CD4-positive, alpha-beta T cell treated with Interleukin-10 for 1 hour (primary cell): ENCODE measurements at regions not wholly inside any gene's neighbourhood (a gene's known extent, or its start where the extent isn't known, plus 50 kb on each side); places are given as distances from the start of the nearest gene placed in this dataset.
A peak's percentile ranks its signal among the peaks of the same experiment; 100 is the strongest.
"Not testable (repeated sequence)": the region's sequence is repeated elsewhere in the genome, so short reads cannot be mapped to it uniquely, and the experiment has no call there.

Experiments used
- DNase-seq: peaks from one replicate; pipeline ENCODE4 v3.0.0-alpha.2; 2020

DNA sequence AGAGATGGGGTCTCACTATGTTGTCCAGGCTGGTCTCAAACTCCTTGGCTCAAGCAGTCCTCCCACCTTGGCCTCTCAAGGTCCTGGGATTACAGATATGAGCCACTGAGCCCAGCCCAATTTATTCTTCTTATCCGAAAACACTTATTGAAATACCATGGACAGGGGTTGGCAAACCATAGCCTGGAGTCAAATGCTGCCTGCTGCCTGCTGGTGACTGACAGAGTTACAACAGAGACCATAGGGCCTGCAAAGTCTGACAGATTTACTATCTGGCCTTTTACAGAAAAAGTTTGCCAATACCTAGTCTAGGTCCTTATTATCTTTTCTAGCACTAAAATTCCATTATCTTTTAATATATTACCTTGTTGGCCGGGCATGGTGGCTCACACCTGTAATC is 87.1 kb upstream of the ZNF281 start:
- DNase-seq, result no peak

DNA sequence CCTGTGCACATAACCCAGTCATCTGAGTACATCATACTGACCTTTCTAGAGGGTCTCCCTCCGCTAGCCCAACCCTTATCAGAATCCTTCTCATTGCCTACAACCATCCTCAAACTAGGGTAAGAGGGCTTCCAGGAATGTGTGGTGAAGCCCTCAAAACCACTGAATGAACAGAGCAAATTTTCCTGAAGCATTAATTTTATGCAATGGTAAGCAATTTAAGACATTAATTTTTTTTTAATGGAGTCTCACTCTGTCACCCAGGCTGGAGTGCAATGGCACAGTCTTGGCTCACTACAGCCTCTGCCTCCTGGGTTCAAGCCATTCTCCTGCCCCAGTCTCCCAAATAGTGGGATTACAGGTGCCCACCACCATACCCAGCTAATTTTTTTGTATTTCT is 86.1 kb upstream of the ZNF281 start:
- DNase-seq, result no peak

DNA sequence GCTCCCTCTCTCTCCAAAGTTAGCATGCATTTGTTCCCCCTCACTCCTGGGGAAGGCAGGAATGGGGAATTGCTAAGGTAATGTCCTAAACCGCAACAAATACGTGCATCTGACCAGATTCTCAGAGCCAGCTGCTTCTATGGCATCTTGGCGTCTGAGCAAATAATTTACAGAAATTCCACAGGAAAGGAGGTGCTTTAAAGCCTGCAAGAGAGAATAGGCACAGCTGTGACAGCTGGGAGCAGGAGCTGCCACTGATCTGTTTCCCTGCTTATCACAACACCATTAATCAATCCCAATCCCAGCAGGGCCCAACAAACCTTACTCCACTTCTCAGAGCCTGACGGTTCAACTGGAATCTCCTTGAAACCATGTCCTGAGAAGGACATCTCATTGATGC is 83.5 kb upstream of the ZNF281 start:
- DNase-seq, result no peak

DNA sequence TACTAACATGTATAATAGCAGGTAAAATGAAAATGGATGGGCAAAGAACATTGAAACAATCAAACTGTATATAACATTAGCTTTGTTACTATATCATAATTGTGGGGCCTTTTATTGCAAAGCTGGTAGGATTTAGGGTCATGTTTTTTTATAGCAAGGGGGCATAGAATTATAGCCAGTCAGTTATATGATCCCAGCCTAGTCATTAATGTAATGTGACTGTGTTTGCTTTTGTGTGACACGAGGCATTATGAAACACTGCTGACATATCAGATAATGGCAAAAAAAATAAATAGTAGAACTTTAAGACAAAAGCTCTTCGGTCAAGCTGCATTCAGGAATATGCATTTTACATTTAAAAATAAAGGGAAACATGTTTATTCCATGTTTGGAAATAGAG is 81.3 kb upstream of the ZNF281 start:
- no peak for DNase-seq

DNA sequence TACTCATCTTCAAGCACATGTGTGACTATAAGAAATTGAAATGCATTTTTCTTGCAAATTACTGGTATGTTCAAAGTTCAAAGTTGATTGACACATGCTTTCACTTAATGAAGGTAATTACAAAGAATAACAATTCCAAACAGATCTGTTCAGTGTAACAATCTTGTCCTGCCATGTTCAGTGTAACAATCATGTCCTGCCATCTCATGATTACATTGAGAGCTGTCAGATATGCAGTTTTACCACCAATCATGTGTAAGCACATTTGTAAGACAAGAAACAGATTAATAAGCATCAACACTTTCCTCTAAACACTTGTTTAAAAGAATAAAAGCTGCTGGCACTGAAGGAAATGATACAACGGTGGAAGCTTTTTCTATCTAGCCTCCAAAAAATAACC is 80.3 kb upstream of the ZNF281 start:
- no peak for DNase-seq

DNA sequence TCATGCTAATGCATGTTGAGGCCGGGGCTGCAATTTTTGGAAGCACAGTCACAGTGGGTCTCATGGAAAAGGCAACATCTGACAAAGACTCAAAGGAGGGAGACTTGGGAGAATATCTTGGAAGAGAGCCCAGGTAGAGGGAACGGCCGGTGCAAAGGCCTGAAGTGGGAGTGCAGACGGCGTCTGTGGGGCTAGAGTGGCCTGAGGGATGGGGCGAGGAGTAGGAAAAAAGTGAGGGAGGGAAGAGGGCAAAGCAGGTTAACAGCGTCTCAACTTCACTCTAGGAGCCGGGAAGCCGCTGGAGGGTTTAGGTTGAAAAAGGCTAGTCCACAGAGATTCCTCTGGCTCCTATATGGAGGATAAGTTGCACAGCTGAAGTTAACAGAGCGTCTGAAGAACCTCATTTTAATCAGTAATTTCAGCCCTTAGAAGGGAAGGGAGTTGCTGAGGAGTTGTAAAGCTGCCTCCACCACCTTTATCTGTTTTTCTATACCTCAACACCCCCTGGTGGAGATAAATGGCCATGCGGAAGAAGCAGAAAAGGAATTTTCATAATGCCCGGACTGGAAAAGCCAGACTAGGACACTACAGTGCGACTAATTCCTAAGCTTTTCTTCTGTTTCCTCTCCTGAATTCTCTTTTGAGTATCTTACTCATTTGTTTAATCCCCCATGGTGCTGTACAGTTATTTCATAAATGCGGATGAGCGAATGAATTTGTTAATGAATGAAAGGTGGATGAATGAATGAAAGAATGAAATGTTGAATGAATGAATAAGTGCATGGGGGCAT is 78.7 kb upstream of the ZNF281 start:
- DNase-seq, result peak; percentile 62

DNA sequence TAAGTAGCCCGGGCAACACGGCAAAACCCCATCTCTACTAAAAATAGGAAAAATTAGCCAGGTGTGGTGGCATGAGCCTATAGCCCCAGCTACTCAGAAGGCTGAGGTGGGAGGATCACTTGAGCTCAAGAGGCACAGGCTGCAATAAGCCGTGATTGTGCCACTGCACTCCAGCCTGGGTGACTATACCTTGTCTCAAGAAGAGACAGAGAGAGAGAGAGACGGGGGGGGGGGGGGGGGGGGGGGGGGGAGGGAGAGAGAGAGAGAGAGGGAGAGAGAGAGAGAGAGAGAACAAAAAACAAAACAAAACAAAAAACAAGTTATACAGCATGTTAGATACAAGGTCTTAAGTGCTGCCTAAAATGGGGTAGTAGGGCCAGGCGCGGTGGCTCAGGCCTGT is 77.8 kb upstream of the ZNF281 start:
- DNase-seq, result no peak

DNA sequence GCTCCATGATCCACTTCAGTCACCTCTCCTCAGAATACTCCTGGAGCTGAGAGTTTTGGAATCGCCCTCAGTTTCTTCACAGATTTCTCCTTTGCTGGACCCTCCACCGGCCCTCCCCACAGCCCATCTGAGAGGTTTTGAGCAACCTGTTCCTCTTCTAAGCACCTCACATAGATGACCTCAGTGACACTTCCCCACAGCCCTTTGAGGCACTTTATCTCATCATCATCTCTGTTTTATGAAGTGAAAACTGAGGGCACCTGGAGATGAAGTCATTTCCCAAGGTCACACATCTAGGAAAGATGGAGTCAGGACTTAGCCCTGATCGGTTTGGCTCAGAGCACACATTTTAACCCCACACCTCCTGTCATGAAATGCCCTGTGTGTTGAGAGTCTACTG is 76.8 kb upstream of the ZNF281 start:
- no peak for DNase-seq

DNA sequence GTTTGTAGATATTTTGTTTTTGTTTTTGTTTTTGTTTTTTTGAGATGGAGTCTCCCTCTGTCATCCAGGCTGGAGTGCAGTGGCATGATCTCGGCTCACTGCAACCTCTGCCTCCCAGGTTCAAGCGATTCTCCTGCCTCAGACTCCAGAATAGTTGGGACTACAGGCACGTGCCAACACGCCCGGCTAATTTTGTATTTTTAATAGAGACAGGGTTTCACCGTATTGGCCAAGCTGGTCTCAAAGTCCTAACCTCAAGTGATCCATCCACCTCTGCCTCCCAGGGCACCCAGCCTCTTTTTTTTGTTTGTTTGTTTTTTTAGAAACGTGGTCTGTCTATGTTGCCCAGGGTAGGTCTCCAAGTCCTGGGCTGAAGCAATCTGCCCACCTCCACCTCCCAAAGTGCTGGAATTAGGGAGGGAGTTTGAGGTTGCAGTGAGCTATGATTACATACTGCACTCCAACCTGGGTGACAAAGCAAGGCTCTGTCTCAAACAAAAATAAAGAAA is 74.7 kb upstream of the ZNF281 start:
- not testable (repeated sequence) for DNase-seq

DNA sequence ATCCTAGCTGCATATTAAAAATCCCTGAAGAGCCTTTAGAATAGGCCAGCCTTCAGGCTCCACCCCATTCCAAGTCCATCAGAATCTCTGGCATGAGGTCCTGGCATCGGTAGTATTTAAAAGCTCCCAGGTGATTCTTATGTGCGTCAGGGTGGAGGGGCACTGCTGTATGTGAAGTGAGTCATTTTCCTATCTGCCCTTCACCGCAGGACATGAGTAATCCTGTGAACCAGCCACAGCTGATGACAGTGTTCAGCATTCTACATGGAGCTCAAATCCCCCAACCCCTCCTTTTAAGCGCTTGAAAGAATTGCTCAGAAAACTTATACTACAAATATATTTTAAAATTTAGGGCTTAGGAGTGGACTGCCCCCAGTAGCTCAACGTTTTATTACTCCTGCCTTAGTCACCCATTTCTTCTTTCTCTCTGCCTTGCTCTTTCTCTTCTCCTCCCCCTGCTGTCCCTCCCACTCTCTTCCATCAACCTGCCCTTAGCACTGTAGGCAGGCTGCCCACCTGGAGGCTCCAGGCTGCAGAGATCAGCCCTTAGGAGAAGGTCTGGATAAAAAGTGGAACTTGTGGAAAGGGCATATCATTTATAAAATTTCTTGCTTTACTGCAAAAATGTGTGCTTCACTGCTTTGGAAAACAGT is 73.8 kb upstream of the ZNF281 start:
- DNase-seq, result peak; percentile 16

DNA sequence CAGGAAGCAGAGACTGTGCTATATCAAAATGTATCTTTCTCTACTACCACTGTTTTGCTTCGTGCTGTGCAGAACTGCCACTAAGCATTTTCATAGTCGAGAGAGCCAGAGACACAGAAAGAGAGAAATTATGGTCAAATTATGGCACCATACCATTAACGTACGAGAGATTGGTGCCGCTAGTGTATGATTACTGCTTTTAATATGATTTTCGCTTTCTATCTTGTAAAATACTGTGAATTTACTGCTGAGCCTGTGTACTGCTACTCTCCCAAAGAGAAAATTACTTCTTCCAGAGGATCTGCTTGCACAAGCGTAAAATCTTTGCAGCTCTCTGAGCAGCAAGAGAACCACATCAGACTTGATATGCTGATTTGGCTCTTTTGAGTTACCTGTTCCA is 71.1 kb upstream of the ZNF281 start:
- DNase-seq, result no peak

DNA sequence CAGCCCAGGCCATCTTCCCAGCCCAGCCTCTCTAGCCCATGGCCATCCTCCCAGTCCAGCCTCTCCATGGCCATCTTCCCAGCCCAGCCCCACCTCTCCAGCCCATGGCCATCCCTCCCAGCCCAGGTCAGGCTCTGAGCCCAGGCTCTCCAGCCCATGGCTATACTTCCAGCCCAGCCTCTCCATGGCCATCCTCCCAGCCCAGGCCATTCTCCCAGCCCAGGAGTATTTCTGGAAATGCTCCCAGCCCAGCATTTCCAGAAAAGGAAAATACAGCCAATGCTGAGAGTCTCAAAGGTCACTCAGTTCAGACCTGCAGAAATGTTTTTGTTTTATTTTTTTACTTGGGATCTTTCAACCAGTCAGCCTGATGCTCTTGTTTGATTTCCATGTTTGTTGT is 70.0 kb upstream of the ZNF281 start:
- DNase-seq, result no peak

DNA sequence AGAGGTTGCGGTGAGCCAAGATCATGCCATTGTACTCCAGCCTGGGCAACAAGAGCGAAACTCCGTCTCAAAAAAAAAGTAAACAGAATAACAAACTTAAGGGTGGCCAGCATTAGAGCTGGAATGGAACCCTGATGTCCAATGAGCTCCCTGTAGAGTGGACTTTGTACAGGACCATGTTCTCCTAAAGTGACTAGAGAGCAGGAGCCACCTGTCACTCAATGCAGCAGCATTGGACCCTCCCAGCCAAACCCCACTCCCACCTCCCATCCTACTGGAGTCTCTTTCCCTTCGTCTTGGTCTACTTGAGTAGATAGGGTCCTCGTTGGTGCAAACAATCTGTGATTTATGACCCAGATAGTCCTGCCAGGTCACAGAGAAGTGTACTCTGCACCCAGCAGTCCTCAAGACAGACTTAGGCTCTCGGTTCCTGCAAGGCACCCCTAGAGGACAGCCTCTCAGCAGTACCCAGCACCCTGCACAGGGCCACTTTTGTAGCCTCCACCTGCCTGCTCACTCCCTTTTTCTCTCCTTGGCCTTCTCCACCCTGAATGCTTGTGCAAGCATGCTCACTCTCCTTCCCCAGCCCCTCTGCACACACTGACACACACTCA is 69.2 kb upstream of the ZNF281 start:
- no peak for DNase-seq

DNA sequence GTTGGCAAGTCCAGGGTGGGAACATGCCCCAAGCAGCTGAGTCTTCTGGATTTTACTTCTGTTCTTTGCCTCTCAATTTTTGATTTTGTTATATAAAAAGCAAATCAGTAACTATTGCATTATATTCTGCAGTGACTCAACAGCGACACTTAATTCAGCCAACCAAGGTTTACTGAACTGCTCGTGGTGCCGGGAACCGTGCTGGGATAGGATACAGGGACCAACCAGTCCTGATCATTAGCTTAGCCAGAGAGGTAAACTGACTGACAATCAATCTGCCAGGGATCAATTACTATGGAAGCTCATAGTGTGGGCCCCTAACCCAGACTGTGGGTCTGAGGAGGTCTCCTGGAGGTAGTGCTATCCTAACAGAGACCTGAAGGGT is 68.4 kb upstream of the ZNF281 start:
- DNase-seq, result no peak

DNA sequence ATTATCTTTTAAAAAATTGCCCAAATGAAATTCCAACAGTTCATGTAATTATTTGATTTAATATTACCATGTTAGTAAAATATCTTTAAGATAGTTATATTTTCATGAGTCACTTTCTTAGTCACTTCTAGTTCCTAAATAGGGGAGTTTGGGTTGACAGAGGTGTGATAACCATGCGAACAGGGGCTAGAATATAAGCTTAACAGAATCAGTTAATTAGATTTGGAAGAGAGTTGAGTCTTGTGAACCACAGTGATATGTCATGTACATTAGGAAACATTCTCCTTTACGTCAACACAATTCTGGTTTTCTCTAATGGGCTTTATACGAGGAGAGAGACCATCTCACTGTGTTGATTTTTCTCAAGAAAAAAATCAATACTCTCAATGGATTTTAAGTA is 64.8 kb upstream of the ZNF281 start:
- DNase-seq, result no peak

DNA sequence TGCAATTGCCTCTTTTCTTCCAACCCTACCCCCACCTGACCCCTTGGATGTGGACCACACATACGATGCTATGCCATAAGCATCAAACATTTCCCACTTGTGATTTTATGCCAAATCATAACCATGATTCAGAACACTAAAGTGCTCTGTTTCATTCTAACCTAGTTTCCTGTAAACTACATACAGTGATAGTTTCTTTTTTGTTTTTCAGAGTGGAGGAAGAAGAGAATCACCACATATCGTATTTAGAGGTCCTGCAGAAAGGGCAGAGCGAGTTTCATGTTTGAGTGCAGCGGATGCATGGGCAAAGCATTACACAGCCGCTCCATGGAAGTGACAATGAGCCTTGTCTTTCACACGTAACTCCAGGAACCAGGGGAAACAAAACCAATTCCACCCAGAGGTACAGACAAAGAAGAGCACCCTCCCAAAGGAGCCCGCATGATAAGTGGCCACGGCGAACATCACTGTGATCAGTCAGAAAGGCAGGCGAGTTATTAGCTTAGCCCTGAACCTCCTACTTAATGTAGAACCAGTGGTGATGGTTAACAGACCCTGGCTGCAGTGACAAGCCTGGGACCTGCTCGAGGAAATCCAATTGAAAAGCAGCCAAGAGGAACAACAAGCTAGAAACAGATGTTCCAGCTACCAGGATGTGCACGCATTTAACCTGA is 64.0 kb upstream of the ZNF281 start:
- peak; percentile 24 for DNase-seq

DNA sequence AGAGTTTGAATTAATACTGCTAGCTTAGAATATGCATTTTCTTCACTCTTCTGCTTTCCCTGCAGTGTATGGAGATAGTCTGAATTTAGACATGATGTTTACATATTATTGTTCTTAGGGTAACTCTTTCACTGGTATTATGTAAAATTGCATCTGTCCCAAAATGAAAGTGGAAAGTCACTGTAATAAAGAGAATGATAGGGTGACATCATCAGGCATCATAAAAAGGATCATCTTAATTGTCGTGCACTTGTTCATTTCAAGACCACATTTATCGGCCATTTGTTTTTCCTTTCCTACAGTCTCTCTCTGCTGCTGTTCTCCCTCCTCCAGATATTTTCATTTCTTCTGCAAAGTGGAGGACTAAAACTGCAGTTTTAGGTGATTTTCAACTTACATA is 61.9 kb upstream of the ZNF281 start:
- no peak for DNase-seq

DNA sequence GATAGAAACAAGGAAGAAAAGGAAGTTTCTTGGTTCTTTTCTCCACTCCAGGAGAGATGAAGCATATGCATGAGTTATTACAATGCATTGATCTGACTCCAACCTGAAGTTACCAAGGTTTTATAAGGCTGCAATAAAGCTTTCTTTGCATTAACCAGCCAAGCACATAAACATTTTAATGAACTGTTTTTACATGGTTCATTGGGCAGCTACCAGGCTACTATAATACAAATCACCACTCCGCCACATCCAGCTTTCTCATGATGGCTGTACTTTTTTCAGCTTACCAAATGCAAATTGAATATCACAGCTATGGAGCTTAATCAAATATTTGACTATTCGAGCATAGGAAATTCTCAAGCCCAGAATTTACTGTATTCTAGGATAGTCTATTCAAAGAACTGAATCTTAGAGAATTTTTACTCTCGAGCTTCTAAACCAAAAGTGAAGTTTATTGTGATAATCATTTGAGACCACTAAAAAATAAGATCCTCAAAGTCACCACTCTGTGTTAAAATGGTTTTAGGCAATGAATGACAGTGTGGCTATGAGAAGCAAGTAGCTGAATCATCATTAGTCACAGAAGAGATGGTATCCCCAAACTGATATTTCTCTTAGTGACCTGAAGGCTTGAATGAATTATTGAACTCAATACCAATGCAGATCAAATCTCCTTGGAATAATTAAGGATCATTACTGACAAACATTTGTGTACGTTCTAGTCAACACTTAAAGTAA is 58.6 kb upstream of the ZNF281 start:
- no peak for DNase-seq

DNA sequence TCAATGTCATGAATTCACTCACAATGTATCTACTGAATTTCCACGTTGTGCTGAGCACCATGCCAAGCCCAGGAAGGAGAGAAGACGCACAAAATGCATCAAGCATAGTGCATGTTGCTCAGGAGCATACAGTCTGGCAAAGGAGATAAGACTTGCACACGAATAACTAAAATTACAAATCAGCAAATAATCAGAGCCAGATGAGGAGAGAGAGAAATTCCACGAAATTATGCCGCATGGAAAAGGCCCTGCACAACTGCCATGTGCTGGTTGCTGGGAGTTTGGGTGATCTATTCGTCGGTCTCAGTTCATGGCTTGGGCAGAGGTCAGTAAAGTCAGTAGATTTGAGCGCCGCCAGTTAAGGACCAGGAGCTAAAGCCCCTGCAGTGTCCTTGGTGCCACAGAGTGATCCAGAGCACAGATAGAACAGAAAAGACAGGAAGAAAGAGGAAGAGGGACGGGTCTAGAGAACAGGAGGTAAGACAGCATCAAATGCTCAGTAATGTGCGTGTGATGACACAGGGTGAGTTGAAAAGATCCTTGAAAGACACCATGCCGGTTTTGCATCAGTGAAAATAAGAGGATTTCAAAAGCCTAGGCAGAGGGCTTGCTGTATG is 55.1 kb upstream of the ZNF281 start:
- DNase-seq, result no peak
